HEK293 (cell line): ENCODE measurements at regions not wholly inside any gene's neighbourhood (a gene's known extent, or its start where the extent isn't known, plus 50 kb on each side); places are given as distances from the start of the nearest gene placed in this dataset.
"Not testable (repeated sequence)": the region's sequence is repeated elsewhere in the genome, so short reads cannot be mapped to it uniquely, and the experiment has no call there.

ENCODE experiments used
- KLF16 ChIP-seq: fragments of 450-650 bp; formaldehyde crosslinking; IDR thresholded peaks from 2 replicates; pipeline ENCODE4 v1.5.1; 2017; ENCODE audit warnings: missing biosample characterization, missing genetic modification characterization
- MYNN ChIP-seq: fragments of 450-650 bp; formaldehyde crosslinking; IDR thresholded peaks from 2 replicates; pipeline ENCODE4 v1.5.1; 2016; ENCODE audit warnings: missing biosample characterization, missing genetic modification characterization, borderline replicate concordance
- MZF1 ChIP-seq: fragments of 450-650 bp; formaldehyde crosslinking; IDR thresholded peaks from 2 replicates; pipeline ENCODE4 v1.5.1; 2017; ENCODE audit warnings: missing biosample characterization, missing genetic modification characterization, borderline replicate concordance
- PATZ1 ChIP-seq: fragments of 450-650 bp; formaldehyde crosslinking; IDR thresholded peaks from 2 replicates; pipeline ENCODE4 v1.5.1; 2016; ENCODE audit warnings: missing biosample characterization, missing genetic modification characterization
- SETDB1 ChIP-seq: IDR thresholded peaks from one replicate; pipeline ENCODE4 v1.6.1; 2017; ENCODE audit warnings: mild to moderate bottlenecking, low read length, moderate library complexity, mixed read lengths; ENCODE audit not compliant: insufficient read length
- TCF7L2 ChIP-seq: IDR thresholded peaks from 2 replicates; pipeline ENCODE4 v1.6.1; 2011; ENCODE audit warnings: low read depth, mild to moderate bottlenecking, inconsistent platforms, low read length, moderate library complexity, borderline replicate concordance
- ZNF112 ChIP-seq: fragments of 450-650 bp; formaldehyde crosslinking; IDR thresholded peaks from 2 replicates; pipeline ENCODE4 v1.5.0; 2017; ENCODE audit warnings: missing biosample characterization, missing genetic modification characterization
- ZNF26 ChIP-seq: fragments of 450-650 bp; formaldehyde crosslinking; IDR thresholded peaks from 2 replicates; pipeline ENCODE4 v1.5.1; 2016; ENCODE audit warnings: missing biosample characterization, missing genetic modification characterization
- ZNF521 ChIP-seq: fragments of 450-650 bp; formaldehyde crosslinking; IDR thresholded peaks from 2 replicates; pipeline ENCODE4 v1.5.1; 2017; ENCODE audit warnings: missing biosample characterization, mild to moderate bottlenecking, missing genetic modification characterization
- ZNF660 ChIP-seq: fragments of 450-650 bp; IDR thresholded peaks from 2 replicates; pipeline ENCODE4 v1.5.1; 2018; ENCODE audit warnings: missing biosample characterization, mild to moderate bottlenecking, missing genetic modification characterization
- ZNF777 ChIP-seq: fragments of 450-650 bp; formaldehyde crosslinking; IDR thresholded peaks from 2 replicates; pipeline ENCODE4 v1.5.1; 2017; ENCODE audit warnings: missing biosample characterization, missing genetic modification characterization, borderline replicate concordance
- TF ChIP-seq, protein P1 (sequence below): fragments of 450-650 bp; formaldehyde crosslinking; IDR thresholded peaks from 2 replicates; pipeline ENCODE4 v1.5.1; 2016; ENCODE audit warnings: missing biosample characterization, missing genetic modification characterization
- TF ChIP-seq, protein P2 (sequence below): sonication (generic); formaldehyde crosslinking; IDR thresholded peaks from 2 replicates; pipeline ENCODE4 v1.8.1; 2022; ENCODE audit warnings: mild to moderate bottlenecking, moderate library complexity, missing genetic modification reagents

DNA sequence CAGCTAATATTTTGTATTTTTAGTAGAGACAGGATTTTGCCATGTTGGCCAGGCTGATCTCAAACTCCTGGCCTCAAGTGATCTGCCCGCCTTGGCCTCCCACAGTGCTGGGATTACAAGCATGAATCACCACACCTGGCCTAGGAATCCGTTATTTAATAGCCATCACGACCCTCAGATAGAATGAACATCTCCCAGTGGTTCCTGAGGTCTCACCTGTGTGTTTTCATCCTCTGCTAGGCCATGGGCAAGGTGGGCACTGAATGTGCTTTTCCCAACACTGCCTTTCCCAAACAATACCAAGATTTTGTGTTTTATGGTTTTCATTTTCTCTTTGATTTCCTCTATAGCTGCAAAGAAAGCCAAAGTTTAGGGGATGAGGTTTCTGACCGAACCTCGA lies 92.2 kb upstream of the SLC25A48 start:
- TF ChIP-seq, protein P1, sequence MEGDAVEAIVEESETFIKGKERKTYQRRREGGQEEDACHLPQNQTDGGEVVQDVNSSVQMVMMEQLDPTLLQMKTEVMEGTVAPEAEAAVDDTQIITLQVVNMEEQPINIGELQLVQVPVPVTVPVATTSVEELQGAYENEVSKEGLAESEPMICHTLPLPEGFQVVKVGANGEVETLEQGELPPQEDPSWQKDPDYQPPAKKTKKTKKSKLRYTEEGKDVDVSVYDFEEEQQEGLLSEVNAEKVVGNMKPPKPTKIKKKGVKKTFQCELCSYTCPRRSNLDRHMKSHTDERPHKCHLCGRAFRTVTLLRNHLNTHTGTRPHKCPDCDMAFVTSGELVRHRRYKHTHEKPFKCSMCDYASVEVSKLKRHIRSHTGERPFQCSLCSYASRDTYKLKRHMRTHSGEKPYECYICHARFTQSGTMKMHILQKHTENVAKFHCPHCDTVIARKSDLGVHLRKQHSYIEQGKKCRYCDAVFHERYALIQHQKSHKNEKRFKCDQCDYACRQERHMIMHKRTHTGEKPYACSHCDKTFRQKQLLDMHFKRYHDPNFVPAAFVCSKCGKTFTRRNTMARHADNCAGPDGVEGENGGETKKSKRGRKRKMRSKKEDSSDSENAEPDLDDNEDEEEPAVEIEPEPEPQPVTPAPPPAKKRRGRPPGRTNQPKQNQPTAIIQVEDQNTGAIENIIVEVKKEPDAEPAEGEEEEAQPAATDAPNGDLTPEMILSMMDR: not testable (repeated sequence)
- not testable (repeated sequence) for TF ChIP-seq KLF16; MYNN (tag by site-specific recombination); MZF1 (tag by site-specific recombination); ZNF26 (tag by site-specific recombination); ZNF521 (tag by site-specific recombination); SETDB1; ZNF660 (tag by site-specific recombination); PATZ1 (tag by site-specific recombination); ZNF112; TCF7L2; ZNF777 (tag by site-specific recombination)
- TF ChIP-seq, protein P2, sequence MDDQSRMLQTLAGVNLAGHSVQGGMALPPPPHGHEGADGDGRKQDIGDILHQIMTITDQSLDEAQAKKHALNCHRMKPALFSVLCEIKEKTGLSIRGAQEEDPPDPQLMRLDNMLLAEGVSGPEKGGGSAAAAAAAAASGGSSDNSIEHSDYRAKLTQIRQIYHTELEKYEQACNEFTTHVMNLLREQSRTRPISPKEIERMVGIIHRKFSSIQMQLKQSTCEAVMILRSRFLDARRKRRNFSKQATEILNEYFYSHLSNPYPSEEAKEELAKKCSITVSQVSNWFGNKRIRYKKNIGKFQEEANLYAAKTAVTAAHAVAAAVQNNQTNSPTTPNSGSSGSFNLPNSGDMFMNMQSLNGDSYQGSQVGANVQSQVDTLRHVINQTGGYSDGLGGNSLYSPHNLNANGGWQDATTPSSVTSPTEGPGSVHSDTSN (CRISPR knock-in tag): not testable (repeated sequence)
